IMR-90 (cell line): ENCODE measurements at regions not wholly inside any gene's neighbourhood (a gene's known extent, or its start where the extent isn't known, plus 50 kb on each side); places are given as distances from the start of the nearest gene placed in this dataset.

Experiments used
- ATAC-seq: fragments of 200-7000 bp; cut with Tn5 transposase; 2 replicates; pipeline ENCODE4 v1.9.1; 2020; ENCODE audit warnings: low read depth, mild to moderate bottlenecking, moderate library complexity
- BruUV-seq: library from RNA; stranded (reverse); fragments of 400-500 nt; replicated peaks from 2 replicates; lab custom pipeline; 2021; lab: Mats Ljungman, UMichigan
- CTCF ChIA-PET: fragments of 300-600 bp; formaldehyde crosslinking; extraction: SDS; loops from one replicate; lab custom pipeline; 2021; ENCODE audit warnings: antibody characterized with exemption; lab: Yijun Ruan, JAX
- POLR2A ChIA-PET: fragments of 300-600 bp; sonication (Branson Sonifier 250); formaldehyde crosslinking; loops from one replicate; lab custom pipeline; 2022; ENCODE audit warnings: antibody characterized with exemption; ENCODE audit not compliant: unreplicated experiment; lab: Charles Lee
- DNase-seq: peaks from one replicate; pipeline ENCODE4 v3.0.0; 2013
- H2AFZ ChIP-seq: replicated peaks from 2 replicates; pipeline ENCODE3; 2013; ENCODE audit warnings: low read length, mild to moderate bottlenecking; ENCODE audit not compliant: poor library complexity
- H2AK5ac ChIP-seq: 2 replicates; pipeline ENCODE4 v1.6.1; 2013; ENCODE audit warnings: low read depth, low read length, inconsistent platforms
- H2AK9ac ChIP-seq: replicated peaks from 2 replicates; pipeline ENCODE3; 2013; ENCODE audit warnings: mild to moderate bottlenecking, low read depth, low read length, moderate library complexity; ENCODE audit not compliant: poor library complexity
- H2BK120ac ChIP-seq: 2 replicates; pipeline ENCODE4 v1.6.1; 2013; ENCODE audit warnings: low read depth, low read length, inconsistent platforms
- H2BK15ac ChIP-seq: 3 replicates; pipeline ENCODE4 v1.6.1; 2013; ENCODE audit warnings: low read depth, low read length, inconsistent platforms
- H2BK20ac ChIP-seq: 2 replicates; pipeline ENCODE4 v1.6.1; 2013; ENCODE audit warnings: low read depth, mild to moderate bottlenecking, inconsistent platforms, low read length, moderate library complexity
- H2BK5ac ChIP-seq: 2 replicates; pipeline ENCODE4 v1.6.1; 2013; ENCODE audit warnings: mild to moderate bottlenecking, low read depth, low read length, inconsistent platforms; ENCODE audit not compliant: poor library complexity, severe bottlenecking
- H3K14ac ChIP-seq: replicated peaks from 2 replicates; pipeline ENCODE4 v1.6.1; 2013; ENCODE audit warnings: low read depth, low read length, inconsistent platforms
- H3K18ac ChIP-seq: 2 replicates; pipeline ENCODE4 v1.6.1; 2013; ENCODE audit warnings: low read depth, low read length, control low read depth
- H3K23ac ChIP-seq: 2 replicates; pipeline ENCODE4 v1.6.1; 2013; ENCODE audit warnings: low read depth, low read length, inconsistent platforms
- H3K27ac ChIP-seq: 2 replicates; pipeline ENCODE4 v1.5.1; 2013; ENCODE audit warnings: mild to moderate bottlenecking, control low read depth, low read length; ENCODE audit not compliant: insufficient read depth
- H3K27me3 ChIP-seq: 2 replicates; pipeline ENCODE4 v1.6.1; 2013; ENCODE audit warnings: low read length; ENCODE audit not compliant: control insufficient read depth, insufficient read depth
- H3K36me3 ChIP-seq: 2 replicates; pipeline ENCODE4 v1.6.1; 2013; ENCODE audit warnings: low read length, mixed read lengths; ENCODE audit not compliant: control insufficient read depth, insufficient read depth
- H3K4ac ChIP-seq: 2 replicates; pipeline ENCODE4 v1.6.1; 2013; ENCODE audit warnings: low read depth, low read length, inconsistent platforms
- H3K4me1 ChIP-seq: 2 replicates; pipeline ENCODE4 v1.6.1; 2013; ENCODE audit warnings: low read length, mixed read lengths; ENCODE audit not compliant: control insufficient read depth, insufficient read depth
- H3K4me2 ChIP-seq: 2 replicates; pipeline ENCODE4 v1.6.1; 2013; ENCODE audit warnings: low read depth, mild to moderate bottlenecking, control low read depth, low read length, moderate library complexity
- H3K4me3 ChIP-seq: 2 replicates; pipeline ENCODE4 v1.5.1; 2013; ENCODE audit warnings: low read depth, mild to moderate bottlenecking, control low read depth, low read length, moderate library complexity; ENCODE audit not compliant: insufficient read depth
- H3K56ac ChIP-seq: 2 replicates; pipeline ENCODE4 v1.6.1; 2013; ENCODE audit warnings: low read length, inconsistent platforms; ENCODE audit not compliant: insufficient read depth; ENCODE audit errors: extremely low read depth
- H3K79me1 ChIP-seq, 2 experiments: 2 replicates each; pipeline ENCODE4 v1.6.1; 2013; ENCODE audit warnings: low read length in 2 of 2, inconsistent platforms in 1 of 2, low read depth in 1 of 2
- H3K9ac ChIP-seq: 2 replicates; pipeline ENCODE4 v1.6.1; 2013; ENCODE audit warnings: low read depth, low read length, control low read depth
- H3K9me1 ChIP-seq: 2 replicates; pipeline ENCODE4 v1.6.1; 2013; ENCODE audit warnings: low read length, inconsistent platforms; ENCODE audit not compliant: insufficient read depth
- H3K9me3 ChIP-seq: 2 replicates; pipeline ENCODE4 v1.6.1; 2013; ENCODE audit warnings: low read length; ENCODE audit not compliant: control insufficient read depth, insufficient read depth
- H4K20me1 ChIP-seq: 2 replicates; pipeline ENCODE4 v1.6.1; 2013; ENCODE audit warnings: low read length, inconsistent platforms; ENCODE audit not compliant: insufficient read depth
- H4K5ac ChIP-seq: 2 replicates; pipeline ENCODE4 v1.6.1; 2013; ENCODE audit warnings: mild to moderate bottlenecking, low read depth, low read length, control low read depth
- H4K8ac ChIP-seq, 2 experiments: 2 replicates each; pipeline ENCODE4 v1.6.1; 2013; ENCODE audit warnings: low read depth in 2 of 2, low read length in 2 of 2, control low read depth in 1 of 2, inconsistent platforms in 1 of 2
- H4K91ac ChIP-seq: 2 replicates; pipeline ENCODE4 v1.6.1; 2013; ENCODE audit warnings: low read depth, low read length, inconsistent platforms; ENCODE audit not compliant: insufficient read depth
- BHLHE40 ChIP-seq: fragments of 150-350 bp; IDR thresholded peaks from 2 replicates; pipeline ENCODE4 v1.6.1; 2016; ENCODE audit warnings: mild to moderate bottlenecking, low read depth, low read length
- CEBPB ChIP-seq: IDR thresholded peaks from 2 replicates; pipeline ENCODE4 v1.6.1; 2012; ENCODE audit warnings: low read depth, low read length, improper control_type of control experiment
- ELK1 ChIP-seq: fragments of 150-350 bp; IDR thresholded peaks from 2 replicates; pipeline ENCODE4 v1.6.1; 2016; ENCODE audit warnings: low read depth, mild to moderate bottlenecking, low read length, moderate library complexity, borderline replicate concordance
- FOS ChIP-seq: fragments of 150-350 bp; IDR thresholded peaks from 2 replicates; pipeline ENCODE4 v1.6.1; 2016; ENCODE audit warnings: low read depth, low read length
- MAFK ChIP-seq: IDR thresholded peaks from 2 replicates; pipeline ENCODE4 v1.6.1; 2012; ENCODE audit warnings: low read depth, low read length, improper control_type of control experiment
- MAZ ChIP-seq: IDR thresholded peaks from 2 replicates; pipeline ENCODE4 v1.6.1; 2012; ENCODE audit warnings: low read depth, mild to moderate bottlenecking, low read length, improper control_type of control experiment, moderate library complexity, borderline replicate concordance
- NFE2L2 ChIP-seq: fragments of 150-350 bp; IDR thresholded peaks from 2 replicates; pipeline ENCODE4 v1.6.1; 2016; ENCODE audit warnings: low read depth, mild to moderate bottlenecking, low read length
- POLR2A ChIP-seq: IDR thresholded peaks from 2 replicates; pipeline ENCODE4 v1.6.1; 2012; ENCODE audit warnings: mild to moderate bottlenecking, low read depth, low read length
- RAD21 ChIP-seq: IDR thresholded peaks from 2 replicates; pipeline ENCODE4 v1.6.1; 2012; ENCODE audit warnings: low read length, improper control_type of control experiment
- RCOR1 ChIP-seq: IDR thresholded peaks from 2 replicates; pipeline ENCODE4 v1.6.1; 2012; ENCODE audit warnings: mild to moderate bottlenecking, low read length, improper control_type of control experiment; ENCODE audit not compliant: insufficient replicate concordance
- RFX5 ChIP-seq: IDR thresholded peaks from 2 replicates; pipeline ENCODE4 v1.8.0; 2012; ENCODE audit warnings: low read depth, mild to moderate bottlenecking, low read length, moderate library complexity
- SMC3 ChIP-seq: fragments of 150-350 bp; IDR thresholded peaks from 2 replicates; pipeline ENCODE4 v1.6.1; 2016; ENCODE audit warnings: low read depth, mild to moderate bottlenecking, antibody characterized with exemption, low read length, moderate library complexity
- WGBS, 2 experiments: methylation state at CpG; one replicate each; pipeline versions ENCODE4 v1.1.5 to v1.1.7; 2013; ENCODE audit warnings: missing lambda C conversion rate in 2 of 2; ENCODE audit not compliant: insufficient read length in 1 of 2; ENCODE audit errors: extremely low coverage in 2 of 2; 5-methylcytosine and 5-hydroxymethylcytosine counted together
- dilution Hi-C: fragments of 300-500 bp; cut with HindIII; formaldehyde crosslinking; loops from one replicate; pipeline ENCODE4 v1.14.3; 2018; ENCODE audit warnings: low sequenced_read_pairs; ENCODE audit not compliant: unreplicated experiment
- in situ Hi-C: fragments of 300-500 bp; cut with MboI; formaldehyde crosslinking; loops from 3 replicates; pipeline ENCODE4 v1.14.3; 2019; ENCODE audit warnings: low sequenced_read_pairs, inconsistent platforms, mixed read lengths
- intact Hi-C: fragments of 100-400 bp; cut with micrococcal nuclease; formaldehyde crosslinking; loops from 2 replicates; pipeline ENCODE4 v1.10.0; 2022

DNA sequence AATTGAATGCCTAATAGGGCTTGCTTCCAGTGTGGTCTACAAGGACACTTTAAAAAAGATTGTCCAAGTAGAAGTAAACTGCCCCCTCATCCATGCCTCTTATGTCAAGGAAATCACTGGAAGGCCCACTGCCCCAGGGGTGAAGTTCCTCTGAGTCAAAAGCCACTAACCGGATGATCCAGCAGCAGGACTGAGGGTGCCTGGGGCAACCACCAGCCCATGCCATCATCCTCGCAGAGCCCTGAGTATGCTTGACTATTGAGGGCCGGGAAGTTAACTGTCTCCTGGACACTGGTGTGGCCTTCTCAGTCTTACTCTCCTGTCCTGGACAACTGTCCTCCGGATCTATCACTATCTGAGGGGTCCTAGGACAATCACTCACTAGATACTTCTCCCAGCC, 411.5 kb downstream of the TENT5A start:
- Histone ChIP-seq H2BK15ac (no peak overlapping the region), H3K23ac (no peak overlapping the region), H3K4me1 (no peaks in the 10 kb centered on the region), H3K4me2 (no peak overlapping the region), H2BK20ac (no peak overlapping the region), H3K27ac (no peak overlapping the region), H3K27me3 (no peaks in the 10 kb centered on the region), H3K9me3 (no peaks in the 10 kb centered on the region), H4K8ac (no peak overlapping the region), H3K56ac (no peak overlapping the region), H3K14ac (no peak overlapping the region), H4K20me1 (no peaks in the 10 kb centered on the region), H3K36me3 (no peaks in the 10 kb centered on the region), H2AFZ (no peak overlapping the region), H3K79me1 (no peaks in the 10 kb centered on the region), H3K4me3 (no peak overlapping the region), H3K18ac (no peak overlapping the region), H4K91ac (no peak overlapping the region), H2BK5ac (no peak overlapping the region), H2AK9ac (no peak overlapping the region), H4K5ac (no peak overlapping the region), H3K9me1 (no peaks in the 10 kb centered on the region), H2AK5ac (no peak overlapping the region), H3K4ac (no peak overlapping the region), H3K9ac (no peak overlapping the region), H2BK120ac (no peak overlapping the region)
- no TSS peak for BruUV-seq
- CTCF ChIA-PET, result no interaction called here
- WGBS, 2 experiments, result no CpG with 5 or more reads among the region's 4 CpGs
- POLR2A ChIA-PET, result no interaction called here
- ATAC-seq (no peak), DNase-seq (no peak)
- TF ChIP-seq FOS, result no peak
- no peak for TF ChIP-seq RFX5
- TF ChIP-seq RCOR1, result no peak
- TF ChIP-seq SMC3, result no peak
- no peak for TF ChIP-seq ELK1
- TF ChIP-seq MAZ, result no peak
- TF ChIP-seq POLR2A, result no peak
- no peak for TF ChIP-seq CEBPB
- no peak for TF ChIP-seq RAD21
- TF ChIP-seq MAFK, result no peak
- no peak for TF ChIP-seq NFE2L2
- no peak for TF ChIP-seq BHLHE40
- in situ Hi-C loops (no loop called here), dilution Hi-C loops (no loop called here), intact Hi-C loops (no loop called here)
